ENCODE measurements at regions not wholly inside any gene's neighbourhood (a gene's known extent, or its start where the extent isn't known, plus 50 kb on each side); places are given as distances from the start of the nearest gene placed in this dataset.
A peak's percentile ranks its signal among the peaks of the same experiment; 100 is the strongest.
"Not testable (repeated sequence)": the region's sequence is repeated elsewhere in the genome, so short reads cannot be mapped to it uniquely, and the experiment has no call there.

- DNase-seq (ENCODE audit: low read depth, low spot score); H3K36me3 ChIP-seq (ENCODE audit: insufficient read depth, low read length); H3K9ac ChIP-seq (ENCODE audit: insufficient read length); H3K4me3 ChIP-seq; H3K9me3 ChIP-seq (ENCODE audit: low read depth, low read length): not testable (repeated sequence)
- peak overlapping the region; percentile 31; the same call in 1 of the 2 replicates for H3K27ac ChIP-seq
Observed at GRCh38 chr17:15877882-15878500, 66.9 kb upstream of the ADORA2B start.

GRCh38 chr17:15882058-15882720, 62.7 kb upstream of the ADORA2B start:
- no peak for DNase-seq (ENCODE audit: low read depth, low spot score)
- H3K27ac ChIP-seq: no peak overlapping the region
- H3K9ac ChIP-seq (ENCODE audit: insufficient read length): no peak overlapping the region

GRCh38 chr17:15882777-15883176, 62.2 kb upstream of the ADORA2B start:
- Histone ChIP-seq H3K4me3 (no peak overlapping the region), H3K36me3 (ENCODE audit: insufficient read depth, low read length) (no peaks in the 10 kb centered on the region), H3K27ac (no peak overlapping the region), H3K9me3 (ENCODE audit: low read depth, low read length) (no peaks in the 10 kb centered on the region), H3K9ac (ENCODE audit: insufficient read length) (no peak overlapping the region)
- TF ChIP-seq POLR2AphosphoS5 (IDR thresholded peaks at IDR 0.05; ENCODE audit: borderline replicate concordance, low read depth, low read length) (no peak), FOXP2 (optimal IDR thresholded peaks at IDR 0.05; ENCODE audit: control extremely low read depth, extremely low read length, insufficient read depth) (no peak)
- no peak for DNase-seq (ENCODE audit: low read depth, low spot score)

More at GRCh38 chr17:15882058-15882720, 62.7 kb upstream of the ADORA2B start:
- Histone ChIP-seq H3K9me3 (ENCODE audit: low read depth, low read length) (no peaks in the 10 kb centered on the region), H3K36me3 (ENCODE audit: insufficient read depth, low read length) (no peaks in the 10 kb centered on the region), H3K4me3 (no peak overlapping the region)
- TF ChIP-seq POLR2AphosphoS5 (IDR thresholded peaks at IDR 0.05; ENCODE audit: borderline replicate concordance, low read depth, low read length): no peak
- TF ChIP-seq FOXP2 (optimal IDR thresholded peaks at IDR 0.05; ENCODE audit: control extremely low read depth, extremely low read length, insufficient read depth): no peak
- no peak for TF ChIP-seq EZH2 (IDR thresholded peaks at IDR 0.05)

GRCh38 chr17:15883617-15884111, 61.3 kb upstream of the ADORA2B start:
- no peak overlapping the region for H3K4me3 ChIP-seq
- no peak overlapping the region for H3K27ac ChIP-seq
- no peak for DNase-seq (ENCODE audit: low read depth, low spot score)
- no peak overlapping the region for H3K9ac ChIP-seq (ENCODE audit: insufficient read length)
- no peak for TF ChIP-seq EZH2 (IDR thresholded peaks at IDR 0.05)
- TF ChIP-seq POLR2AphosphoS5 (IDR thresholded peaks at IDR 0.05; ENCODE audit: borderline replicate concordance, low read depth, low read length): no peak
- no peak for TF ChIP-seq FOXP2 (optimal IDR thresholded peaks at IDR 0.05; ENCODE audit: control extremely low read depth, extremely low read length, insufficient read depth)
- H3K9me3 ChIP-seq (ENCODE audit: low read depth, low read length): no peaks in the 10 kb centered on the region
- H3K36me3 ChIP-seq (ENCODE audit: insufficient read depth, low read length): no peaks in the 10 kb centered on the region

- Histone ChIP-seq H3K27ac (no peak overlapping the region), H3K36me3 (ENCODE audit: insufficient read depth, low read length) (no peaks in the 10 kb centered on the region), H3K9me3 (ENCODE audit: low read depth, low read length) (no peaks in the 10 kb centered on the region), H3K4me3 (no peak overlapping the region), H3K9ac (ENCODE audit: insufficient read length) (no peak overlapping the region)
- DNase-seq (ENCODE audit: low read depth, low spot score): no peak
- TF ChIP-seq FOXP2 (optimal IDR thresholded peaks at IDR 0.05; ENCODE audit: control extremely low read depth, extremely low read length, insufficient read depth) (no peak), POLR2AphosphoS5 (IDR thresholded peaks at IDR 0.05; ENCODE audit: borderline replicate concordance, low read depth, low read length) (no peak), EZH2 (IDR thresholded peaks at IDR 0.05) (no peak)
Observed at GRCh38 chr17:15884731-15885130, 60.2 kb upstream of the ADORA2B start.

- DNase-seq (ENCODE audit: low read depth, low spot score): no peak
- H3K27ac ChIP-seq: no peak overlapping the region
- no peak overlapping the region for H3K4me3 ChIP-seq
- no peaks in the 10 kb centered on the region for H3K9me3 ChIP-seq (ENCODE audit: low read depth, low read length)
- no peaks in the 10 kb centered on the region for H3K36me3 ChIP-seq (ENCODE audit: insufficient read depth, low read length)
- H3K9ac ChIP-seq (ENCODE audit: insufficient read length): no peak overlapping the region
- TF ChIP-seq FOXP2 (optimal IDR thresholded peaks at IDR 0.05; ENCODE audit: control extremely low read depth, extremely low read length, insufficient read depth): no peak
- no peak for TF ChIP-seq POLR2AphosphoS5 (IDR thresholded peaks at IDR 0.05; ENCODE audit: borderline replicate concordance, low read depth, low read length)
- TF ChIP-seq EZH2 (IDR thresholded peaks at IDR 0.05): no peak
Observed at GRCh38 chr17:15885770-15886169, 59.2 kb upstream of the ADORA2B start.

GRCh38 chr17:15886221-15886620, 58.7 kb upstream of the ADORA2B start:
- no peak for DNase-seq (ENCODE audit: low read depth, low spot score)
- Histone ChIP-seq H3K9ac (ENCODE audit: insufficient read length) (no peak overlapping the region), H3K9me3 (ENCODE audit: low read depth, low read length) (no peaks in the 10 kb centered on the region), H3K27ac (no peak overlapping the region), H3K4me3 (no peak overlapping the region), H3K36me3 (ENCODE audit: insufficient read depth, low read length) (no peaks in the 10 kb centered on the region)
- TF ChIP-seq POLR2AphosphoS5 (IDR thresholded peaks at IDR 0.05; ENCODE audit: borderline replicate concordance, low read depth, low read length): no peak
- no peak for TF ChIP-seq FOXP2 (optimal IDR thresholded peaks at IDR 0.05; ENCODE audit: control extremely low read depth, extremely low read length, insufficient read depth)
- no peak for TF ChIP-seq EZH2 (IDR thresholded peaks at IDR 0.05)

GRCh38 chr17:15886804-15887203, 58.1 kb upstream of the ADORA2B start:
- H3K9ac ChIP-seq (ENCODE audit: insufficient read length): no peak overlapping the region
- no peak for DNase-seq (ENCODE audit: low read depth, low spot score)
- H3K9me3 ChIP-seq (ENCODE audit: low read depth, low read length): no peaks in the 10 kb centered on the region
- no peak overlapping the region for H3K4me3 ChIP-seq
- TF ChIP-seq FOXP2 (optimal IDR thresholded peaks at IDR 0.05; ENCODE audit: control extremely low read depth, extremely low read length, insufficient read depth) (no peak), POLR2AphosphoS5 (IDR thresholded peaks at IDR 0.05; ENCODE audit: borderline replicate concordance, low read depth, low read length) (no peak), EZH2 (IDR thresholded peaks at IDR 0.05) (no peak)
- H3K36me3 ChIP-seq (ENCODE audit: insufficient read depth, low read length): no peaks in the 10 kb centered on the region
- H3K27ac ChIP-seq: no peak overlapping the region
